Lung (tissue), 11 donors: ENCODE measurements at regions not wholly inside any gene's neighbourhood (a gene's known extent, or its start where the extent isn't known, plus 50 kb on each side); places are given as distances from the start of the nearest gene placed in this dataset.

Experiments
- ATAC-seq: fragments of 200-7000 bp; cut with Tn5 transposase; one replicate; pipeline ENCODE4 v1.9.1; 2020; ENCODE audit warnings: moderate number of reproducible peaks; ENCODE audit not compliant: insufficient read depth, low FRiP score
- DNase-seq, 3 donors: peaks; one replicate each; pipeline ENCODE4 v3.0.0-alpha.2; 2013 to 2017
- H3K27ac ChIP-seq, 2 donors: one replicate each; pipeline ENCODE4 v1.5.1; 2013; ENCODE audit warnings: mild to moderate bottlenecking in 2 of 2, moderate library complexity in 2 of 2, control low read depth in 1 of 2, inconsistent platforms in 1 of 2, low read depth in 1 of 2, low read length in 1 of 2
- H3K27me3 ChIP-seq, 3 donors: one replicate each; pipeline ENCODE4 v1.5.1; 2013; ENCODE audit warnings: low read length in 2 of 3; ENCODE audit not compliant: control insufficient read depth in 3 of 3, insufficient read depth in 3 of 3
- H3K36me3 ChIP-seq, 4 donors: one replicate each; pipeline ENCODE4 v1.5.1; 2013; ENCODE audit warnings: low read length in 4 of 4, mild to moderate bottlenecking in 1 of 4, moderate library complexity in 1 of 4; ENCODE audit not compliant: control insufficient read depth in 4 of 4, insufficient read depth in 4 of 4
- H3K4me1 ChIP-seq, 5 donors: one replicate each; pipeline ENCODE4 v1.5.1; 2013; ENCODE audit warnings: low read length in 5 of 5, mild to moderate bottlenecking in 2 of 5, moderate library complexity in 1 of 5; ENCODE audit not compliant: control insufficient read depth in 5 of 5, insufficient read depth in 5 of 5
- H3K4me3 ChIP-seq: one replicate; pipeline ENCODE4 v1.5.1; 2013; ENCODE audit warnings: mild to moderate bottlenecking, control low read depth, moderate library complexity
- H3K9ac ChIP-seq, 2 donors: one replicate each; pipeline ENCODE4 v1.5.1; 2013; ENCODE audit warnings: low read length in 2 of 2, control low read depth in 1 of 2; ENCODE audit not compliant: insufficient read depth in 1 of 2
- H3K9me3 ChIP-seq, 4 donors: one replicate each; pipeline ENCODE4 v1.5.1; 2013; ENCODE audit warnings: low read length in 3 of 4, mild to moderate bottlenecking in 1 of 4, moderate library complexity in 1 of 4; ENCODE audit not compliant: control insufficient read depth in 4 of 4, insufficient read depth in 3 of 4
- WGBS, 2 donors: extraction: QIAGEN DNeasy Blood & Tissue Kit; methylation state at CpG; one replicate each; pipeline ENCODE4 v1.1.7; 2013; 5-methylcytosine and 5-hydroxymethylcytosine counted together
- TF ChIP-seq, protein P1 (sequence below): IDR thresholded peaks from 2 replicates; pipeline ENCODE4 v1.5.1; 2012; ENCODE audit warnings: mild to moderate bottlenecking; ENCODE audit errors: control extremely low read depth, extremely low read depth
- donor health status: control.
- donor health status: control.
- donor health status: Bipolar disorder and iron deficiency.
- donor health status: healthy.
- donor health status: DM: yes; HTN: yes; CAD: no.

DNA sequence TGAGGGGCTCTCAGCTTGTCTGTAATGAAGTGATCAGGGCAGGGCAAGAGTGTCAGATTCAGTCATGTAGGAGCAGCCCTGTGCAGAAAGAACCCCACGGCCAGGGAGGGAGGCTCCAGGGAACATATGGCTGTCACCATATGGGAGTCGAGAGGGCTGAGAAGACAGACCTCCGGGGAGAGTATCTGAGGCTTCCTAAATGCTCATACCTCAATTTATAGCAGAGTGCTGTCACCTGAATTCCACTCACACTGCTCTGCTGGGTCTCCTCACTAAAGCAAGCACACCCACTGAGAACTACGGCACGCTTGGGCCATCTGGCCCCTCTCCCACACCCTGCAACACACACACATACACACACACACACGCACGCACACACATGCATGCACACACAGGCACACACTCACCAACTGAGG is 92.3 kb upstream of the TJP1 start:
- Histone ChIP-seq H3K4me1 (peaks cover 0 to 14% (median 6%) of the 10 kb centered on the region in 5 donors), H3K27ac (no peak overlapping the region), H3K9ac (no peak overlapping the region), H3K27me3 (no peaks in the 10 kb centered on the region), H3K4me3 (no peak overlapping the region), H3K9me3 (no peaks in the 10 kb centered on the region), H3K36me3 (no peaks in the 10 kb centered on the region)
- TF ChIP-seq, protein P1, sequence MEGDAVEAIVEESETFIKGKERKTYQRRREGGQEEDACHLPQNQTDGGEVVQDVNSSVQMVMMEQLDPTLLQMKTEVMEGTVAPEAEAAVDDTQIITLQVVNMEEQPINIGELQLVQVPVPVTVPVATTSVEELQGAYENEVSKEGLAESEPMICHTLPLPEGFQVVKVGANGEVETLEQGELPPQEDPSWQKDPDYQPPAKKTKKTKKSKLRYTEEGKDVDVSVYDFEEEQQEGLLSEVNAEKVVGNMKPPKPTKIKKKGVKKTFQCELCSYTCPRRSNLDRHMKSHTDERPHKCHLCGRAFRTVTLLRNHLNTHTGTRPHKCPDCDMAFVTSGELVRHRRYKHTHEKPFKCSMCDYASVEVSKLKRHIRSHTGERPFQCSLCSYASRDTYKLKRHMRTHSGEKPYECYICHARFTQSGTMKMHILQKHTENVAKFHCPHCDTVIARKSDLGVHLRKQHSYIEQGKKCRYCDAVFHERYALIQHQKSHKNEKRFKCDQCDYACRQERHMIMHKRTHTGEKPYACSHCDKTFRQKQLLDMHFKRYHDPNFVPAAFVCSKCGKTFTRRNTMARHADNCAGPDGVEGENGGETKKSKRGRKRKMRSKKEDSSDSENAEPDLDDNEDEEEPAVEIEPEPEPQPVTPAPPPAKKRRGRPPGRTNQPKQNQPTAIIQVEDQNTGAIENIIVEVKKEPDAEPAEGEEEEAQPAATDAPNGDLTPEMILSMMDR = no peak
- 65 to 66% methylated on average over 7 of the region's 7 CpGs for WGBS, 2 donors
- peak in 1 of 3 donors; percentile 3 for DNase-seq
- ATAC-seq = no peak

DNA sequence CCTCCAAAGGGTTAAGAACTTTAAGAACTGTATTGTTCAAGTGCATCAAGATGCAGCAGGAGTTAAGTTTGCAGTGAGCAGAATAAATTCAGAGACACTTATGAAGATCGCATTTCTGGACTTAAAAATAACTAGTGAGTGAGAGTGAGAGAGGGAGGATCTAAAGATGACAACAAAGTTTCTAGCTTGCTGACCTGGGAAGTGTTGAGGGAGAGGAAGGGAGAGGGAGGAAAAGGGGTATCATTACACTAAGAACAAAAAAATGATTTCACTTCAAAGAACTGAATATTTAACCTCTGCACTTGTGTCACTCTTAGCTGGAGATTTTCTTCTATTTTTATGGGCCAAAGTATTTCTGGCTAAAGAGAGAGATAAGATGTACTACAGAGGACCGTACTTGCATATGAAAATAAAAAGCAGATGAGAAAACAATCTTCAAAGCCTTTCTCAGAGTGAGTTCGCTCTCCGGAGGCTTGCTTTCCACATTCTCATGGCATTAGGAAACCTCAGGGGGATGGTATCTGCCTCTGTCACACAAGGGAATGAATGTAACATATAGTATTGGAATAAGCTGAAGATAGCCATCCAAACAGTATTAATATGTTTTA is 91.4 kb upstream of the TJP1 start:
- no peak overlapping the region for H3K4me3 ChIP-seq
- no peaks in the 10 kb centered on the region for H3K27me3 ChIP-seq
- no peaks in the 10 kb centered on the region for H3K36me3 ChIP-seq
- TF ChIP-seq, protein P1 = no peak
- WGBS, 2 donors = 49 to 62% methylated on average over 4 of the region's 4 CpGs
- H3K4me1 ChIP-seq = peaks cover 0 to 16% (median 6%) of the 10 kb centered on the region in 5 donors
- H3K27ac ChIP-seq = peak overlapping the region in 1 of 2 donors; percentile 76
- ATAC-seq (no peak), DNase-seq (peak in 2 of 3 donors; percentile 44 to 56)
- no peak overlapping the region for H3K9ac ChIP-seq
- H3K9me3 ChIP-seq = no peaks in the 10 kb centered on the region

DNA sequence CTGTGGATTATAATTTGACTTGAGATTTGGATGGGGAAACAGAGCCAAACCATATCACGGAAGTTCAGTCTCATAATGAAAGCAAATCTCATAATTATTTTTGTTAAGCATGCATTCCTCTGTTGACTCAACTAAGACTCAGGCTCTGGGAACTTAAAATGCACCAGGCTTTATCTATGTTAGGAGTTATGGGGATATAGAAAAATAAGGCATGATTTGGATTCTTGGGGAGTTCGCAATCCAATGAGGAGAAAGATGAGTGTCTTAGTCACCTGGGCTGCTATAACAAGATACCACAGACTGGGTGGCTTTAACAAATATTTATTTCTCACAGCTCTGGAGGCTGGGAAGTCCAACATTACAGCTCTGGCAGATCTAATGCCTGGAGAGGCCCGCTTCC is 89.4 kb upstream of the TJP1 start:
- no peaks in the 10 kb centered on the region for H3K36me3 ChIP-seq
- no peak overlapping the region for H3K27ac ChIP-seq
- H3K4me1 ChIP-seq = peaks cover 0 to 16% (median 6%) of the 10 kb centered on the region in 5 donors
- no peaks in the 10 kb centered on the region for H3K9me3 ChIP-seq
- 61 to 65% methylated on average over 3 of the region's 3 CpGs for WGBS, 2 donors
- ATAC-seq = no peak
- no peaks in the 10 kb centered on the region for H3K27me3 ChIP-seq
- H3K9ac ChIP-seq = no peak overlapping the region
- TF ChIP-seq, protein P1 = no peak
- H3K4me3 ChIP-seq = no peak overlapping the region
- no peak for DNase-seq

DNA sequence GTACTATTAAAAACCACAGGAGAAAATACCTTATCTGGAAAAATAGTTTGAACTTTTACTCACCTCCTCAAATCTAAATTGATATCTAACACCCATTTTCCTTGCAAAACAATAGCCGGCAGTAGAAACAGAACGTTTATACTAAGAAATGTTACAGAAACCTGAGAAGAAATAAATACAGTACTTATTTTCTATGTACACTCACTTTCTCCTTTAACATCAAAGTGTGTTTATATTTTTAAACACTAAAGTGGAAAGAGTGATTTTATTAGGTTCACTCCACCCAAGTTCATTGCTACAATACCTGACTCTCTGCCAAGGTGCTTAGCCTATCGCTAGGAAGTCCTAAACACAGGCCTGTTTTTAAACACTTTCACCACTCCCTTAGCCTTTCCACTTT is 87.8 kb upstream of the TJP1 start:
- Histone ChIP-seq H3K27me3 (no peaks in the 10 kb centered on the region), H3K9ac (no peak overlapping the region), H3K27ac (no peak overlapping the region), H3K4me3 (no peak overlapping the region), H3K9me3 (no peaks in the 10 kb centered on the region), H3K36me3 (no peaks in the 10 kb centered on the region), H3K4me1 (peaks cover 0 to 16% (median 6%) of the 10 kb centered on the region in 5 donors)
- DNase-seq = peak in 1 of 3 donors; percentile 32
- TF ChIP-seq, protein P1 = no peak
- WGBS, 2 donors = 48 to 71% methylated on average over 3 of the region's 3 CpGs
- ATAC-seq = no peak
